Smooth muscle cell of the brain vasculature (primary cell): ENCODE measurements at regions not wholly inside any gene's neighbourhood (a gene's known extent, or its start where the extent isn't known, plus 50 kb on each side); places are given as distances from the start of the nearest gene placed in this dataset.

Experiments used
- DNase-seq: peaks from one replicate; pipeline ENCODE4 v3.0.0-alpha.2; 2012; ENCODE audit warnings: low read depth, low spot score

GRCh38 chr2:15793078-15793913, 147.1 kb upstream of the MYCN start:
- DNase-seq = no peak

GRCh38 chr2:15793978-15794377, 146.4 kb upstream of the MYCN start:
- DNase-seq = no peak

GRCh38 chr2:15794608-15795134, 145.7 kb upstream of the MYCN start:
- no peak for DNase-seq

GRCh38 chr2:15795426-15795825, 144.9 kb upstream of the MYCN start:
- DNase-seq = no peak

GRCh38 chr2:15796167-15796942, 144.0 kb upstream of the MYCN start:
- DNase-seq = no peak

- no peak for DNase-seq
Measured at GRCh38 chr2:15797231-15797938, 143.0 kb upstream of the MYCN start.

- DNase-seq = no peak
Measured at GRCh38 chr2:15797939-15798281, 142.4 kb upstream of the MYCN start.

- no peak for DNase-seq
Measured at GRCh38 chr2:15798701-15799431, 141.5 kb upstream of the MYCN start.

GRCh38 chr2:15799432-15799827, 140.9 kb upstream of the MYCN start:
- DNase-seq = no peak

- no peak for DNase-seq
Measured at GRCh38 chr2:15800495-15801329, 139.6 kb upstream of the MYCN start.

GRCh38 chr2:15801439-15801838, 138.9 kb upstream of the MYCN start:
- DNase-seq = no peak

GRCh38 chr2:15801904-15802303, 138.4 kb upstream of the MYCN start:
- DNase-seq = no peak

- DNase-seq = no peak
Measured at GRCh38 chr2:15802657-15803542, 137.4 kb upstream of the MYCN start.

GRCh38 chr2:15803543-15804245, 136.7 kb upstream of the MYCN start:
- no peak for DNase-seq

- DNase-seq = no peak
Measured at GRCh38 chr2:15804246-15804619, 136.1 kb upstream of the MYCN start.

- no peak for DNase-seq
Measured at GRCh38 chr2:15804691-15805090, 135.7 kb upstream of the MYCN start.

GRCh38 chr2:15805206-15805605, 135.1 kb upstream of the MYCN start:
- DNase-seq = no peak

GRCh38 chr2:15805772-15806171, 134.6 kb upstream of the MYCN start:
- no peak for DNase-seq

GRCh38 chr2:15806801-15807417, 133.4 kb upstream of the MYCN start:
- DNase-seq = no peak
